ENCODE measurements at regions not wholly inside any gene's neighbourhood (a gene's known extent, or its start where the extent isn't known, plus 50 kb on each side); places are given as distances from the start of the nearest gene placed in this dataset.

DNA sequence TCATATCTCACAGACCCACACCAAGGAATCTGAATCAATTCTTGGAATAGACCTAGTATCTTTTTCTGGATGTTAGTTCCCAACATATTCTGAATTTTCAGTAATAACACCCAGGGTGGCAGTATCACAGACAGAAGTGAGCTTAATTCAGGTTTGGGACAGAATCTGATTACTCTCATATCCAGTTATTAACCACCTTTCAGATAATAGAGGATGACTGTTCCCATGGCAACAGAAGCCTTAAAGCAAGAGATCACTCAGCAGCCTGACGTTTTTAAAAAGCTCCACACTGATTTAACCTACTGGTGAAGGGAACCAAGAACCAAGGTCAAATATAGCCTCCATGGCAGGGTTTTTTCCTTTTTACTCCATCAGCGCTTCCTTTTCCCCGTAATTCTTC, 68.4 kb downstream of the ACTBL2 start:
- TF ChIP-seq POLR2A (IDR thresholded peaks at IDR 0.05), result no peak
- TF ChIP-seq, protein P1, sequence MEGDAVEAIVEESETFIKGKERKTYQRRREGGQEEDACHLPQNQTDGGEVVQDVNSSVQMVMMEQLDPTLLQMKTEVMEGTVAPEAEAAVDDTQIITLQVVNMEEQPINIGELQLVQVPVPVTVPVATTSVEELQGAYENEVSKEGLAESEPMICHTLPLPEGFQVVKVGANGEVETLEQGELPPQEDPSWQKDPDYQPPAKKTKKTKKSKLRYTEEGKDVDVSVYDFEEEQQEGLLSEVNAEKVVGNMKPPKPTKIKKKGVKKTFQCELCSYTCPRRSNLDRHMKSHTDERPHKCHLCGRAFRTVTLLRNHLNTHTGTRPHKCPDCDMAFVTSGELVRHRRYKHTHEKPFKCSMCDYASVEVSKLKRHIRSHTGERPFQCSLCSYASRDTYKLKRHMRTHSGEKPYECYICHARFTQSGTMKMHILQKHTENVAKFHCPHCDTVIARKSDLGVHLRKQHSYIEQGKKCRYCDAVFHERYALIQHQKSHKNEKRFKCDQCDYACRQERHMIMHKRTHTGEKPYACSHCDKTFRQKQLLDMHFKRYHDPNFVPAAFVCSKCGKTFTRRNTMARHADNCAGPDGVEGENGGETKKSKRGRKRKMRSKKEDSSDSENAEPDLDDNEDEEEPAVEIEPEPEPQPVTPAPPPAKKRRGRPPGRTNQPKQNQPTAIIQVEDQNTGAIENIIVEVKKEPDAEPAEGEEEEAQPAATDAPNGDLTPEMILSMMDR (IDR thresholded peaks at IDR 0.05), result no peak
